ENCODE measurements at regions not wholly inside any gene's neighbourhood (a gene's known extent, or its start where the extent isn't known, plus 50 kb on each side); places are given as distances from the start of the nearest gene placed in this dataset.

DNA sequence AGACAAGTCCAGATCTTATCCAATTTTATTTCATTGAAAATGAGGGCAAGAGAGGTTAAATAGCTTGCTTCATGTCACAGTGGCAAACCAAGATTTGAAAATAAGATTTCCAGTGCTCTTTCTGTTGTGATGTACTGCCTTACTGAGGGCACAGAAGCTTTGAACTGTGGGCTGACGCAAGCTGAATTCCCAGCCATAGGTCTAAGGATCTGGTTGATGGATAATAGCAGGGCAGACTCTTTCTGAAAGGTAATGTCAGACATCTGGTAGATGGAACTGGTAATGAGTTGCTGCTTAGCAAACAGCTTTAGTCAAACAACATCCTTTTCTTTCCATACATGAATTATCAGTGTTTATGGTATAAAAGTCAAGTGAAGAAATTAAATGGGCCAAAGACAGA, 193.9 kb upstream of the RASGEF1B start:
- H3K36me3 ChIP-seq (ENCODE audit: insufficient read depth, low read length), result no peaks in the 10 kb centered on the region
- TF ChIP-seq EZH2 (IDR thresholded peaks at IDR 0.05; ENCODE audit: borderline replicate concordance, insufficient read depth, low read length, poor library complexity, severe bottlenecking) (no peak), SMC3 (conservative IDR thresholded peaks at IDR 0.05; ENCODE audit: poor library complexity) (no peak), MXI1 (conservative IDR thresholded peaks at IDR 0.05; ENCODE audit: poor library complexity, severe bottlenecking) (no peak), EP300 (conservative IDR thresholded peaks at IDR 0.05; ENCODE audit: poor library complexity, severe bottlenecking) (no peak), RAD21 (conservative IDR thresholded peaks at IDR 0.05) (no peak), TAF1 (IDR thresholded peaks at IDR 0.05; ENCODE audit: low read depth) (no peak), REST (IDR thresholded peaks at IDR 0.05; ENCODE audit: borderline replicate concordance) (no peak), POLR2AphosphoS5 (IDR thresholded peaks at IDR 0.05) (no peak)
- TF ChIP-seq, protein P1, sequence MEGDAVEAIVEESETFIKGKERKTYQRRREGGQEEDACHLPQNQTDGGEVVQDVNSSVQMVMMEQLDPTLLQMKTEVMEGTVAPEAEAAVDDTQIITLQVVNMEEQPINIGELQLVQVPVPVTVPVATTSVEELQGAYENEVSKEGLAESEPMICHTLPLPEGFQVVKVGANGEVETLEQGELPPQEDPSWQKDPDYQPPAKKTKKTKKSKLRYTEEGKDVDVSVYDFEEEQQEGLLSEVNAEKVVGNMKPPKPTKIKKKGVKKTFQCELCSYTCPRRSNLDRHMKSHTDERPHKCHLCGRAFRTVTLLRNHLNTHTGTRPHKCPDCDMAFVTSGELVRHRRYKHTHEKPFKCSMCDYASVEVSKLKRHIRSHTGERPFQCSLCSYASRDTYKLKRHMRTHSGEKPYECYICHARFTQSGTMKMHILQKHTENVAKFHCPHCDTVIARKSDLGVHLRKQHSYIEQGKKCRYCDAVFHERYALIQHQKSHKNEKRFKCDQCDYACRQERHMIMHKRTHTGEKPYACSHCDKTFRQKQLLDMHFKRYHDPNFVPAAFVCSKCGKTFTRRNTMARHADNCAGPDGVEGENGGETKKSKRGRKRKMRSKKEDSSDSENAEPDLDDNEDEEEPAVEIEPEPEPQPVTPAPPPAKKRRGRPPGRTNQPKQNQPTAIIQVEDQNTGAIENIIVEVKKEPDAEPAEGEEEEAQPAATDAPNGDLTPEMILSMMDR (IDR thresholded peaks at IDR 0.05; ENCODE audit: poor library complexity, severe bottlenecking), result no peak
- no peak overlapping the region for H2AFZ ChIP-seq (ENCODE audit: low read depth, low read length)
- H3K9me3 ChIP-seq (ENCODE audit: low read length), result no peaks in the 10 kb centered on the region
- H3K9ac ChIP-seq (ENCODE audit: low read length), result no peak overlapping the region
- no peaks in the 10 kb centered on the region for H3F3A ChIP-seq (ENCODE audit: insufficient read depth, low read length, poor library complexity, severe bottlenecking)
- no peak overlapping the region for H3K27ac ChIP-seq (ENCODE audit: low read length)
- no peak overlapping the region for H3K4me2 ChIP-seq (ENCODE audit: low read length)
- H3K27me3 ChIP-seq (ENCODE audit: insufficient read depth, low read depth, low read length), result no peaks in the 10 kb centered on the region
- H3K79me2 ChIP-seq (replicated peaks; ENCODE audit: insufficient read depth, low read length), result no peaks in the 10 kb centered on the region
- H3K9me2 ChIP-seq (ENCODE audit: insufficient read depth, low read length), result no peaks in the 10 kb centered on the region
- no peaks in the 10 kb centered on the region for H4K20me1 ChIP-seq (ENCODE audit: insufficient read depth)
- H3K4me3 ChIP-seq (ENCODE audit: low read length), result no peak overlapping the region

DNA sequence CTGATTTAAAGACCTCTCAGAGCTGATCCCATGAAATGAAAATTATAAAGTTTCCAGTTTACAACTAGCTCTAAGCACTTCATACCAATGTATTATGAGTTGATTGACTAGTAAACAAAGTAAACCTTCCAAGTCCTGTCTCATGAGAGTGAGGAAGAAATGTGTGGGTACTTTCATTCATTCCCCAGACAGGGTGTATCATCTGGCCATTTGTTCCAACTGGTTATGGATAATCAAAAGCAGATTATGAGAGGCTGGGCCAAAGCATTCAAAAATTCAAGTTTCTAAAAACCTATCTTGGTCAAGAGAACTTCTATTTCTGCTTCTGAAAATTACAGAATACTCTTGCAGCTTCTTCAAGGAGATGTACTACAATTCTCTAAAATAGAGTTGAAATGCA, 193.3 kb upstream of the RASGEF1B start:
- Histone ChIP-seq H3K36me3 (ENCODE audit: insufficient read depth, low read length) (no peaks in the 10 kb centered on the region), H4K20me1 (ENCODE audit: insufficient read depth) (no peaks in the 10 kb centered on the region), H3K9ac (ENCODE audit: low read length) (no peak overlapping the region), H3K4me2 (ENCODE audit: low read length) (no peak overlapping the region), H3K27me3 (ENCODE audit: insufficient read depth, low read depth, low read length) (no peaks in the 10 kb centered on the region), H3K27ac (ENCODE audit: low read length) (no peak overlapping the region), H3F3A (ENCODE audit: insufficient read depth, low read length, poor library complexity, severe bottlenecking) (no peaks in the 10 kb centered on the region), H2AFZ (ENCODE audit: low read depth, low read length) (no peak overlapping the region), H3K9me3 (ENCODE audit: low read length) (no peaks in the 10 kb centered on the region), H3K79me2 (replicated peaks; ENCODE audit: insufficient read depth, low read length) (no peaks in the 10 kb centered on the region), H3K4me3 (ENCODE audit: low read length) (no peak overlapping the region), H3K9me2 (ENCODE audit: insufficient read depth, low read length) (no peaks in the 10 kb centered on the region)
- TF ChIP-seq POLR2AphosphoS5 (IDR thresholded peaks at IDR 0.05) (no peak), EP300 (conservative IDR thresholded peaks at IDR 0.05; ENCODE audit: poor library complexity, severe bottlenecking) (no peak), TAF1 (IDR thresholded peaks at IDR 0.05; ENCODE audit: low read depth) (no peak), EZH2 (IDR thresholded peaks at IDR 0.05; ENCODE audit: borderline replicate concordance, insufficient read depth, low read length, poor library complexity, severe bottlenecking) (no peak), REST (IDR thresholded peaks at IDR 0.05; ENCODE audit: borderline replicate concordance) (no peak), RAD21 (conservative IDR thresholded peaks at IDR 0.05) (no peak), MXI1 (conservative IDR thresholded peaks at IDR 0.05; ENCODE audit: poor library complexity, severe bottlenecking) (no peak), SMC3 (conservative IDR thresholded peaks at IDR 0.05; ENCODE audit: poor library complexity) (no peak)
- TF ChIP-seq, protein P1 (IDR thresholded peaks at IDR 0.05; ENCODE audit: poor library complexity, severe bottlenecking), result no peak
